Osteoblast (primary cell): ENCODE measurements at regions not wholly inside any gene's neighbourhood (a gene's known extent, or its start where the extent isn't known, plus 50 kb on each side); places are given as distances from the start of the nearest gene placed in this dataset.
"Not testable (repeated sequence)": the region's sequence is repeated elsewhere in the genome, so short reads cannot be mapped to it uniquely, and the experiment has no call there.

Source experiments
- DNase-seq: peaks from one replicate; pipeline ENCODE4 v3.0.0; 2011; ENCODE audit warnings: low spot score, mixed read lengths; ENCODE audit not compliant: insufficient read length; ENCODE audit errors: missing footprints
- H2AFZ ChIP-seq: 2 replicates; pipeline ENCODE4 v1.6.0; 2011; ENCODE audit warnings: mild to moderate bottlenecking, low read length
- H3K27ac ChIP-seq: 2 replicates; pipeline ENCODE4 v1.5.1; 2011; ENCODE audit warnings: mild to moderate bottlenecking, low read depth, low read length, moderate library complexity
- H3K27me3 ChIP-seq: 2 replicates; pipeline ENCODE4 v1.6.0; 2012; ENCODE audit warnings: mild to moderate bottlenecking, control low read depth, inconsistent platforms, low read length, moderate library complexity; ENCODE audit not compliant: insufficient read depth
- H3K36me3 ChIP-seq: 2 replicates; pipeline ENCODE4 v1.5.1; 2011; ENCODE audit warnings: mild to moderate bottlenecking, low read length, control low read depth, moderate library complexity; ENCODE audit not compliant: insufficient read depth
- H3K4me1 ChIP-seq: 2 replicates; pipeline ENCODE4 v1.5.1; 2011; ENCODE audit warnings: mild to moderate bottlenecking, low read length, control low read depth, moderate library complexity; ENCODE audit not compliant: insufficient read depth
- H3K4me2 ChIP-seq: 2 replicates; pipeline ENCODE4 v1.6.0; 2011; ENCODE audit warnings: mild to moderate bottlenecking, low read length; ENCODE audit not compliant: insufficient read depth
- H3K4me3 ChIP-seq: fragments of 200-600 bp; sonication (generic); 3 replicates; pipeline ENCODE4 v1.5.1; 2012; ENCODE audit warnings: mild to moderate bottlenecking, low read length, inconsistent platforms; ENCODE audit not compliant: insufficient read depth
- H3K79me2 ChIP-seq: 2 replicates; pipeline ENCODE4 v1.6.0; 2012; ENCODE audit warnings: mild to moderate bottlenecking, low read length, control low read depth, inconsistent platforms; ENCODE audit not compliant: insufficient read depth
- H3K9me3 ChIP-seq: 2 replicates; pipeline ENCODE4 v1.5.1; 2011; ENCODE audit warnings: low read depth, low read length, control low read depth
- H4K20me1 ChIP-seq: 2 replicates; pipeline ENCODE4 v1.6.0; 2012; ENCODE audit warnings: mild to moderate bottlenecking, low read length, control low read depth; ENCODE audit not compliant: insufficient read depth
- CTCF ChIP-seq: IDR thresholded peaks from 2 replicates; pipeline ENCODE4 v1.5.1; 2011; ENCODE audit warnings: mild to moderate bottlenecking, low read depth, low read length, moderate library complexity; ENCODE audit errors: extremely low read depth

- TF ChIP-seq CTCF = no peak
- H3K27ac ChIP-seq = no peak overlapping the region
- no peak overlapping the region for H2AFZ ChIP-seq
- no peaks in the 10 kb centered on the region for H3K27me3 ChIP-seq
- no peaks in the 10 kb centered on the region for H3K9me3 ChIP-seq
- H3K4me1 ChIP-seq = peaks cover 17% of the 10 kb centered on the region
- no peak for DNase-seq
- no peak overlapping the region for H3K4me3 ChIP-seq
- no peaks in the 10 kb centered on the region for H3K79me2 ChIP-seq
- H3K4me2 ChIP-seq = no peak overlapping the region
- H3K36me3 ChIP-seq = no peaks in the 10 kb centered on the region
- H4K20me1 ChIP-seq = no peaks in the 10 kb centered on the region
Measured at GRCh38 chr2:55776479-55776878, 82.8 kb upstream of the PNPT1 start.

GRCh38 chr2:55775828-55776227 is 82.2 kb upstream of the PNPT1 start:
- H3K79me2 ChIP-seq = no peaks in the 10 kb centered on the region
- H3K36me3 ChIP-seq = no peaks in the 10 kb centered on the region
- no peak overlapping the region for H2AFZ ChIP-seq
- no peaks in the 10 kb centered on the region for H3K27me3 ChIP-seq
- no peak for TF ChIP-seq CTCF
- H4K20me1 ChIP-seq = no peaks in the 10 kb centered on the region
- no peaks in the 10 kb centered on the region for H3K9me3 ChIP-seq
- H3K4me3 ChIP-seq = no peak overlapping the region
- no peak overlapping the region for H3K27ac ChIP-seq
- peaks cover 17% of the 10 kb centered on the region for H3K4me1 ChIP-seq
- DNase-seq = no peak
- no peak overlapping the region for H3K4me2 ChIP-seq

GRCh38 chr2:55773651-55774050 is 80.0 kb upstream of the PNPT1 start:
- H3K4me3 ChIP-seq, H2AFZ ChIP-seq, H3K4me1 ChIP-seq, H3K9me3 ChIP-seq, H3K79me2 ChIP-seq, H3K27me3 ChIP-seq, H4K20me1 ChIP-seq, H3K36me3 ChIP-seq, H3K27ac ChIP-seq, H3K4me2 ChIP-seq, DNase-seq: not testable (repeated sequence)

GRCh38 chr2:55772109-55772980 is 78.7 kb upstream of the PNPT1 start:
- Histone ChIP-seq H3K9me3 (no peaks in the 10 kb centered on the region), H3K4me2 (no peak overlapping the region), H3K27ac (peak overlapping the region; percentile 29), H2AFZ (peak overlapping the region; percentile 54), H3K27me3 (no peaks in the 10 kb centered on the region), H3K79me2 (no peaks in the 10 kb centered on the region), H4K20me1 (no peaks in the 10 kb centered on the region), H3K4me3 (no peak overlapping the region), H3K4me1 (peaks cover 3% of the 10 kb centered on the region), H3K36me3 (no peaks in the 10 kb centered on the region)
- no peak for DNase-seq
- TF ChIP-seq CTCF = no peak
